Neural cell (in vitro differentiated cells): ENCODE measurements at regions not wholly inside any gene's neighbourhood (a gene's known extent, or its start where the extent isn't known, plus 50 kb on each side); places are given as distances from the start of the nearest gene placed in this dataset.

Experiments used
- H2AFZ ChIP-seq: fragments of 200-600, 300-800 bp; sonication (generic), shearing (Covaris generic); 2 replicates; pipeline ENCODE4 v1.6.0; 2014; ENCODE audit warnings: low read depth, mild to moderate bottlenecking, antibody characterized with exemption, low read length, moderate library complexity
- H3F3A ChIP-seq: fragments of 200-600 bp; shearing (Covaris generic); 2 replicates; pipeline ENCODE4 v1.6.1; 2016; ENCODE audit warnings: mild to moderate bottlenecking, moderate library complexity, mixed read lengths, antibody characterized with exemption, low read length; ENCODE audit not compliant: insufficient read depth, poor library complexity, severe bottlenecking
- H3K27ac ChIP-seq: fragments of 200-600, 300-800 bp; sonication (generic), shearing (Covaris generic); 2 replicates; pipeline ENCODE4 v1.5.1; 2014; ENCODE audit warnings: mild to moderate bottlenecking, low read length, moderate library complexity
- H3K27me3 ChIP-seq: fragments of 300-800, 200-600 bp; sonication (generic), shearing (Covaris generic); 2 replicates; pipeline ENCODE4 v1.6.0; 2014; ENCODE audit warnings: mild to moderate bottlenecking, low read depth, low read length, moderate library complexity; ENCODE audit not compliant: insufficient read depth
- H3K36me3 ChIP-seq: fragments of 300-800, 200-600 bp; sonication (generic), shearing (Covaris generic); 2 replicates; pipeline ENCODE4 v1.5.1; 2014; ENCODE audit warnings: mild to moderate bottlenecking, antibody characterized with exemption, low read length, moderate library complexity; ENCODE audit not compliant: insufficient read depth
- H3K4me2 ChIP-seq: fragments of 300-800, 200-600 bp; sonication (generic), shearing (Covaris generic); 2 replicates; pipeline ENCODE4 v1.6.0; 2014; ENCODE audit warnings: mild to moderate bottlenecking, low read length
- H3K4me3 ChIP-seq: fragments of 300-800, 200-600 bp; sonication (generic), shearing (Covaris generic); 2 replicates; pipeline ENCODE4 v1.5.1; 2014; ENCODE audit warnings: mild to moderate bottlenecking, low read length, moderate library complexity
- H3K79me2 ChIP-seq: fragments of 200-600 bp; shearing (Covaris generic); replicated peaks from 2 replicates; pipeline ENCODE4 v1.6.0; 2014; ENCODE audit warnings: mild to moderate bottlenecking, low read length, moderate library complexity; ENCODE audit not compliant: insufficient read depth
- H3K9ac ChIP-seq: fragments of 300-800, 200-600 bp; sonication (generic), shearing (Covaris generic); 2 replicates; pipeline ENCODE4 v1.6.1; 2016; ENCODE audit warnings: mild to moderate bottlenecking, low read length, mixed read lengths
- H3K9me2 ChIP-seq: fragments of 200-600 bp; shearing (Covaris generic); 2 replicates; pipeline ENCODE4 v1.6.1; 2016; ENCODE audit warnings: mild to moderate bottlenecking, low read length, mixed read lengths; ENCODE audit not compliant: insufficient read depth
- H3K9me3 ChIP-seq: fragments of 200-600, 300-800 bp; sonication (generic), shearing (Covaris generic); 2 replicates; pipeline ENCODE4 v1.6.1; 2016; ENCODE audit warnings: mild to moderate bottlenecking, mixed run types, low read length, moderate library complexity, mixed read lengths
- H4K20me1 ChIP-seq: fragments of 200-600 bp; shearing (Covaris generic); 2 replicates; pipeline ENCODE4 v1.6.1; 2016; ENCODE audit warnings: mild to moderate bottlenecking, mixed run types; ENCODE audit not compliant: insufficient read depth
- CTCF ChIP-seq: fragments of 450-650 bp; IDR thresholded peaks from 2 replicates; pipeline ENCODE4 v1.5.1; 2014; ENCODE audit warnings: antibody characterized with exemption, mild to moderate bottlenecking, moderate library complexity; ENCODE audit not compliant: poor library complexity, severe bottlenecking
- EP300 ChIP-seq: fragments of 450-650 bp; conservative IDR thresholded peaks from 2 replicates; pipeline ENCODE4 v1.6.1; 2014; ENCODE audit warnings: antibody characterized with exemption, mild to moderate bottlenecking, moderate library complexity; ENCODE audit not compliant: poor library complexity, severe bottlenecking
- EZH2 ChIP-seq: fragments of 200-600, 300-800 bp; shearing (Covaris generic), sonication (generic); IDR thresholded peaks from 2 replicates; pipeline ENCODE4 v1.6.1; 2014; ENCODE audit warnings: antibody characterized with exemption, low read length, borderline replicate concordance, mild to moderate bottlenecking; ENCODE audit not compliant: insufficient read depth, poor library complexity, severe bottlenecking
- MXI1 ChIP-seq: fragments of 450-650 bp; conservative IDR thresholded peaks from 2 replicates; pipeline ENCODE4 v1.6.1; 2014; ENCODE audit warnings: antibody characterized with exemption, mild to moderate bottlenecking; ENCODE audit not compliant: poor library complexity, severe bottlenecking
- POLR2AphosphoS5 ChIP-seq: IDR thresholded peaks from 2 replicates; pipeline ENCODE4 v1.6.1; 2012
- RAD21 ChIP-seq: fragments of 450-650 bp; conservative IDR thresholded peaks from 2 replicates; pipeline ENCODE4 v1.6.1; 2014; ENCODE audit warnings: antibody characterized with exemption, mild to moderate bottlenecking, moderate library complexity
- REST ChIP-seq: IDR thresholded peaks from 2 replicates; pipeline ENCODE4 v1.6.1; 2012; ENCODE audit warnings: borderline replicate concordance
- SMC3 ChIP-seq: fragments of 450-650 bp; conservative IDR thresholded peaks from 2 replicates; pipeline ENCODE4 v1.6.1; 2014; ENCODE audit warnings: antibody characterized with exemption, mild to moderate bottlenecking, moderate library complexity; ENCODE audit not compliant: poor library complexity
- TAF1 ChIP-seq: IDR thresholded peaks from 2 replicates; pipeline ENCODE4 v1.6.1; 2012; ENCODE audit warnings: low read depth

- Histone ChIP-seq H3K4me3 (no peak overlapping the region), H4K20me1 (no peaks in the 10 kb centered on the region), H3K79me2 (no peaks in the 10 kb centered on the region), H3K27me3 (no peaks in the 10 kb centered on the region), H3K4me2 (no peak overlapping the region), H3K27ac (no peak overlapping the region), H3K36me3 (no peaks in the 10 kb centered on the region), H3K9ac (no peak overlapping the region), H3K9me2 (no peaks in the 10 kb centered on the region), H3K9me3 (no peaks in the 10 kb centered on the region), H3F3A (no peaks in the 10 kb centered on the region), H2AFZ (no peak overlapping the region)
- no peak for TF ChIP-seq CTCF
- TF ChIP-seq RAD21: no peak
- no peak for TF ChIP-seq TAF1
- TF ChIP-seq POLR2AphosphoS5: no peak
- no peak for TF ChIP-seq SMC3
- no peak for TF ChIP-seq EZH2
- TF ChIP-seq EP300: no peak
- no peak for TF ChIP-seq REST
- TF ChIP-seq MXI1: no peak
These were observed 148.5 kb upstream of the SESN3 start for GRCh38 chr11:95379479-95379878.

- H3K9ac ChIP-seq: no peak overlapping the region
- H3K27ac ChIP-seq: no peak overlapping the region
- no peaks in the 10 kb centered on the region for H3K27me3 ChIP-seq
- no peaks in the 10 kb centered on the region for H3K36me3 ChIP-seq
- TF ChIP-seq EP300: no peak
- no peak for TF ChIP-seq CTCF
- TF ChIP-seq EZH2: no peak
- TF ChIP-seq POLR2AphosphoS5: no peak
- TF ChIP-seq REST: no peak
- TF ChIP-seq SMC3: no peak
- no peak for TF ChIP-seq RAD21
- TF ChIP-seq MXI1: no peak
- TF ChIP-seq TAF1: no peak
- H3K79me2 ChIP-seq: no peaks in the 10 kb centered on the region
- H3K4me3 ChIP-seq: no peak overlapping the region
- H3K9me2 ChIP-seq: no peaks in the 10 kb centered on the region
- no peaks in the 10 kb centered on the region for H4K20me1 ChIP-seq
- H2AFZ ChIP-seq: no peak overlapping the region
- H3K4me2 ChIP-seq: no peak overlapping the region
- H3K9me3 ChIP-seq: no peaks in the 10 kb centered on the region
- no peaks in the 10 kb centered on the region for H3F3A ChIP-seq
These were observed 147.8 kb upstream of the SESN3 start for GRCh38 chr11:95378789-95379188.
